Loucy (cell line): ENCODE measurements at regions not wholly inside any gene's neighbourhood (a gene's known extent, or its start where the extent isn't known, plus 50 kb on each side); places are given as distances from the start of the nearest gene placed in this dataset.

Experiments used
- H2AFZ ChIP-seq: fragments of 200-600 bp; sonication (generic); 2 replicates; pipeline ENCODE4 v1.6.0; 2016; ENCODE audit warnings: antibody characterized with exemption, mild to moderate bottlenecking, low read length, moderate library complexity
- H3F3A ChIP-seq: fragments of 200-600 bp; 2 replicates; pipeline ENCODE4 v1.6.0; 2016; ENCODE audit warnings: antibody characterized with exemption, low read depth, mild to moderate bottlenecking
- H3K27me3 ChIP-seq: fragments of 200-600 bp; sonication (generic); 2 replicates; pipeline ENCODE4 v1.6.1; 2014; ENCODE audit warnings: low read length, mild to moderate bottlenecking; ENCODE audit not compliant: insufficient read depth, poor library complexity, severe bottlenecking
- H3K36me3 ChIP-seq: fragments of 200-600 bp; sonication (generic); 2 replicates; pipeline ENCODE4 v1.6.1; 2016; ENCODE audit warnings: low read length; ENCODE audit not compliant: insufficient read depth
- H3K4me1 ChIP-seq: fragments of 200-600 bp; sonication (generic); 2 replicates; pipeline ENCODE4 v1.5.1; 2014; ENCODE audit warnings: low read length, mild to moderate bottlenecking; ENCODE audit not compliant: insufficient read depth, poor library complexity, severe bottlenecking
- H3K4me2 ChIP-seq: fragments of 200-600 bp; sonication (generic); 2 replicates; pipeline ENCODE4 v1.6.0; 2014; ENCODE audit warnings: antibody characterized with exemption, low read length, low read depth, mild to moderate bottlenecking; ENCODE audit not compliant: poor library complexity, severe bottlenecking
- H3K4me3 ChIP-seq: fragments of 200-600 bp; sonication (generic); 2 replicates; pipeline ENCODE4 v1.5.1; 2014; ENCODE audit warnings: low read length, mild to moderate bottlenecking, mixed read lengths; ENCODE audit not compliant: poor library complexity, severe bottlenecking
- H3K79me2 ChIP-seq: fragments of 200-600 bp; sonication (generic); 2 replicates; pipeline ENCODE4 v1.6.1; 2014; ENCODE audit warnings: low read length; ENCODE audit not compliant: insufficient read depth
- H3K9ac ChIP-seq: fragments of 200-600 bp; sonication (generic); 2 replicates; pipeline ENCODE4 v1.6.0; 2014; ENCODE audit warnings: mild to moderate bottlenecking, low read depth, low read length, moderate library complexity; ENCODE audit not compliant: poor library complexity, severe bottlenecking
- H3K9me2 ChIP-seq: fragments of 200-600 bp; sonication (generic); replicated peaks from 2 replicates; pipeline ENCODE4 v1.6.1; 2016; ENCODE audit warnings: low read depth, low read length, mixed read lengths
- H3K9me3 ChIP-seq: fragments of 200-600 bp; sonication (generic); 2 replicates; pipeline ENCODE4 v1.6.1; 2014; ENCODE audit warnings: mild to moderate bottlenecking, antibody characterized with exemption, low read length, low read depth; ENCODE audit not compliant: insufficient read depth
- H4K20me1 ChIP-seq: fragments of 200-600 bp; sonication (generic); 2 replicates; pipeline ENCODE4 v1.6.0; 2014; ENCODE audit warnings: antibody characterized with exemption, low read length, mild to moderate bottlenecking; ENCODE audit not compliant: insufficient read depth, poor library complexity, severe bottlenecking
- EZH2phosphoT487 ChIP-seq: fragments of 200-600 bp; IDR thresholded peaks from 2 replicates; pipeline ENCODE4 v1.6.1; 2018; ENCODE audit warnings: antibody characterized with exemption, mild to moderate bottlenecking, moderate library complexity, borderline replicate concordance
- TF ChIP-seq, protein P1 (sequence below): fragments of 200-600 bp; sonication (generic); conservative IDR thresholded peaks from 2 replicates; pipeline ENCODE4 v1.5.1; 2014; ENCODE audit warnings: mild to moderate bottlenecking, antibody characterized with exemption, low read length

DNA sequence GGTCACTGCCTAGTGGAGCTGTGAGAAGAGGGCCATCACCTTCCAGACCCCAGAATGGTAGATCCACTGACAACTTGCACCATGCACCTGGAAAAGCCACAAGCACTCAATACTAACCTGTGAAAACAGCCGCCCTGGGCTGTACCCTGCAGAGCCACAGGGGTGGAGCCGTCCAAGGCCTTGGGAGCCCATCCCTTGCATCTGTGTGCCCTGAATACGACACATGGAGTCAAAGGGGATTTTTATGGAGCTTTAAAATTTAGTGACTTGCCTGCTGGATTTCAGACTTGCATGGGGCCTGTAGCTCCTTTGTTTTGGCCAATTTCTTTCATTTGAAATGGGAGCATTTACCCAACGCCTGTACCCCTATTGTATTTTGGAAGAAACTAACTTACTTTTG lies 62.4 kb upstream of the HTR4 start:
- no peaks in the 10 kb centered on the region for H4K20me1 ChIP-seq
- H3K9ac ChIP-seq = no peak overlapping the region
- no peaks in the 10 kb centered on the region for H3K9me3 ChIP-seq
- no peaks in the 10 kb centered on the region for H3K9me2 ChIP-seq
- no peaks in the 10 kb centered on the region for H3F3A ChIP-seq
- H3K36me3 ChIP-seq = no peaks in the 10 kb centered on the region
- no peak for TF ChIP-seq EZH2phosphoT487
- TF ChIP-seq, protein P1, sequence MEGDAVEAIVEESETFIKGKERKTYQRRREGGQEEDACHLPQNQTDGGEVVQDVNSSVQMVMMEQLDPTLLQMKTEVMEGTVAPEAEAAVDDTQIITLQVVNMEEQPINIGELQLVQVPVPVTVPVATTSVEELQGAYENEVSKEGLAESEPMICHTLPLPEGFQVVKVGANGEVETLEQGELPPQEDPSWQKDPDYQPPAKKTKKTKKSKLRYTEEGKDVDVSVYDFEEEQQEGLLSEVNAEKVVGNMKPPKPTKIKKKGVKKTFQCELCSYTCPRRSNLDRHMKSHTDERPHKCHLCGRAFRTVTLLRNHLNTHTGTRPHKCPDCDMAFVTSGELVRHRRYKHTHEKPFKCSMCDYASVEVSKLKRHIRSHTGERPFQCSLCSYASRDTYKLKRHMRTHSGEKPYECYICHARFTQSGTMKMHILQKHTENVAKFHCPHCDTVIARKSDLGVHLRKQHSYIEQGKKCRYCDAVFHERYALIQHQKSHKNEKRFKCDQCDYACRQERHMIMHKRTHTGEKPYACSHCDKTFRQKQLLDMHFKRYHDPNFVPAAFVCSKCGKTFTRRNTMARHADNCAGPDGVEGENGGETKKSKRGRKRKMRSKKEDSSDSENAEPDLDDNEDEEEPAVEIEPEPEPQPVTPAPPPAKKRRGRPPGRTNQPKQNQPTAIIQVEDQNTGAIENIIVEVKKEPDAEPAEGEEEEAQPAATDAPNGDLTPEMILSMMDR = no peak
- H3K4me3 ChIP-seq = no peak overlapping the region
- peaks cover 13% of the 10 kb centered on the region for H3K27me3 ChIP-seq
- H2AFZ ChIP-seq = no peak overlapping the region
- H3K79me2 ChIP-seq = no peaks in the 10 kb centered on the region
- no peak overlapping the region for H3K4me2 ChIP-seq
- no peaks in the 10 kb centered on the region for H3K4me1 ChIP-seq

GRCh38 chr5:148717668-148718067 lies 63.3 kb upstream of the HTR4 start:
- Histone ChIP-seq H3K79me2 (no peaks in the 10 kb centered on the region), H2AFZ (no peak overlapping the region), H3K9me3 (no peaks in the 10 kb centered on the region), H4K20me1 (no peaks in the 10 kb centered on the region), H3K36me3 (no peaks in the 10 kb centered on the region), H3K9ac (no peak overlapping the region), H3K27me3 (peaks cover 13% of the 10 kb centered on the region), H3K4me2 (no peak overlapping the region), H3F3A (no peaks in the 10 kb centered on the region), H3K4me3 (no peak overlapping the region), H3K4me1 (no peaks in the 10 kb centered on the region), H3K9me2 (no peaks in the 10 kb centered on the region)
- no peak for TF ChIP-seq EZH2phosphoT487
- TF ChIP-seq, protein P1 = no peak

DNA sequence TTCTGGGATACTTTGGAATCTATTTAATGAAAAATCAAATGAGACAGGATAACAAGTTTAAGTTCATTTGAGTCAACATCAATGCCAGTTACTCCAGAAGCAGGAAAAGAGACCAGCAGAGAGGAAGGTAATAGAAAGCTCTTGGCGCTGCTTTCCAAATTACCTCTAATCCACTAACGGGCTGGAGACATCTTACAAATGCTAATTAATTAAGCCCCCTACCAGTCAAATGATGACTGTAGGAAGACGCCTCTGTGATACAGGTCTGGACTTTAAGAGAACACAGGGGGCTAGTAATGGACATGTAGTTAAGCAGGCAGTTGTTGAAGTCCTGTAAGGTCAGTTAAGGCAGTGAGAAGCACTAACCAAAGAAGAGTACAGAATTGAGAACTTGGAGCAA lies 65.3 kb upstream of the HTR4 start:
- Histone ChIP-seq H3K79me2 (no peaks in the 10 kb centered on the region), H4K20me1 (no peaks in the 10 kb centered on the region), H3K4me2 (no peak overlapping the region), H3F3A (no peaks in the 10 kb centered on the region), H3K36me3 (no peaks in the 10 kb centered on the region), H3K9me3 (no peaks in the 10 kb centered on the region), H3K9me2 (no peaks in the 10 kb centered on the region), H3K4me3 (no peak overlapping the region), H2AFZ (no peak overlapping the region), H3K9ac (no peak overlapping the region), H3K4me1 (no peaks in the 10 kb centered on the region), H3K27me3 (peaks cover 13% of the 10 kb centered on the region)
- TF ChIP-seq, protein P1 = no peak
- no peak for TF ChIP-seq EZH2phosphoT487
